ENCODE measurements at regions not wholly inside any gene's neighbourhood (a gene's known extent, or its start where the extent isn't known, plus 50 kb on each side); places are given as distances from the start of the nearest gene placed in this dataset.

DNA sequence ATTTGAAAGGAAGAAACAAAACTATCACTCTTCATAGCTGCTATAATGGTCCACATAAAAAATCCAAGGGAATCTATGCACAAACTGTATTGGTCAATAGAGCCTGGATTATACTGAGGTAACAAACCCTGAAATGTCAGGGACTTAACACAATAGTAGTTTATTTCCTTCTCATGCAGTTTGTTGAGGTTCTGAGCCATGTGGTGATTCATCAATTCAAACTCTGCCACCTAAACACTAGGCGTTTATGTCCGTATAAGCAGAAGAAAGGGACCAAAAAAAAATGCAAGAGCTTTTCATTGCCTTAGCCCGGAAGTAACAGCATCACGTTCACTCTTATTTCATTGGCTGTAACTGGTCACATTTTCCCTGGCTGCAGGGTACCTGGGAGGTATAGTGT is 464.7 kb downstream of the ZSWIM6 start:
- no peak for DNase-seq

DNA sequence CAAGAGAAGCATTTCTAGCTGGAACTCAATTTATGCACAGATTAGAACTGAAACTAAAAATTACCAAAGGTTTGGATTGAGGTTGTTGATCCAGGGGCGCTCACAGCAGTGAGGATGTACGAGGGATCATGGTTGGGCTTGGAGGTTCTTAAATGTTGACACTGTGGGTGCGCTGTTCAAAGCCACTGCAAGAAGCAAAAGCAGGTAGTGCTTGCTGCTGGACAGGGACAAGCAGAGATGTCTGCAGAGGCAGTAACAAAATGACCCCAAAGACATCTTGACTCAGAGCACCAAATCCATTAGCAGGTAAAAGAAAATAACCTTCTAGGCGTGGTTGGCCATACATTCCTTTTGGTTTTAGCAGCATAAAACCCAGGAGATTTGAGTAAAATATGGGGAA is 468.4 kb downstream of the ZSWIM6 start:
- DNase-seq, result no peak

DNA sequence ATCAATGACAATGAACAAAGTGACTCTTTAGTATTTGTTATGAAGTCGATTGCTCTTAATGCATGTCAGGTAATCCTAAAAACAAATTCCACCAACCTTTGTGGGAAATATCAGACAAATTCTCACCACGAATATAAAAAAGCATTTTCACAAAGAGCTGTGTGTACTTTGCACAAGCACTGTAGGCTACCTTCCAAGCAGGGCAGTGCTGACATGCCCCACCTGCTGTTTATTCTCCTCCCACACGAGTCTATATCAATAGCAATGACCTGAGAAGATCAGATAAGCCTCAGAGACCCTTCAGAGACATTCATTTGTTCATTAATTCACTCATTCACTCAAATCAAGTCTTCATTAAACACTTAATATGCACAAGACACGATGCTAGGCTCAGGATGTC is 469.1 kb downstream of the ZSWIM6 start:
- DNase-seq, result no peak

DNA sequence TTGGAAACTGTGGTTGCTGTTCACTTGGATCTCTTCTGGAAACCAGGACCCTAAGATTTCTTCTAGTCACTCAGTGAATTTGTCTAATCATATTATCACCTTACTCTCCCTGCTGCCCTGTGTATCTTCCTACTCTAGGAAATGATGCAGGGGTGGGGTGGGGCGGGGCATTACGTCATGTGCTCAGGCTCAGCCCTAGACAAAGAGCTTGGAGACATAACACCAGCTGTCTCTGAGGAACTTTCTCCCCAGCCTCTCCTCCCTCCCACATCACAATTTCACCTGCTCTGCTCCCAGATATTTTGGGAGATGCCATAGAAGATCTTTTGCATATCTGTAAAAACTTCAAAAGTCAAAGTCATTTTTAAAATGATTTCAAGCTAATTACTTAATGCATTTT is 470.4 kb downstream of the ZSWIM6 start:
- no peak for DNase-seq

DNA sequence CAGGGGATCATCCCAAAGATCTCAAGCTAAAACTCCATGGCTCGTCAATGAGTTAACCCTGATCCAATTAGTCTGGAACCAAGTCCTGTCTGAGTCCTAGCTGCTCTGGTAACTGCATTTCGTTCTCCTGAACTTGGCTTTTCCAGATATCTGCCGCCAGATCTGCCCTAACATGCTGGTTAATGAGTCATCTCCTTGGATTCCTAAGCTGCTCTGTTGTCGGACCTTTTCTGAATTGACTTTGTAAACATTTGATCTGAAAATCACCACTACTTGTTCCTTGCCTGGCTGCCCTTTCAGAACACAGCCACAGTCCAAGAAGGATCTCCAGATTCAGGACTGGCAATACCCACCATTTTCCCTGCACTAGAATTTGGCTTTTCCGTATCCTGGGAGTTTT is 473.0 kb downstream of the ZSWIM6 start:
- no peak for DNase-seq

DNA sequence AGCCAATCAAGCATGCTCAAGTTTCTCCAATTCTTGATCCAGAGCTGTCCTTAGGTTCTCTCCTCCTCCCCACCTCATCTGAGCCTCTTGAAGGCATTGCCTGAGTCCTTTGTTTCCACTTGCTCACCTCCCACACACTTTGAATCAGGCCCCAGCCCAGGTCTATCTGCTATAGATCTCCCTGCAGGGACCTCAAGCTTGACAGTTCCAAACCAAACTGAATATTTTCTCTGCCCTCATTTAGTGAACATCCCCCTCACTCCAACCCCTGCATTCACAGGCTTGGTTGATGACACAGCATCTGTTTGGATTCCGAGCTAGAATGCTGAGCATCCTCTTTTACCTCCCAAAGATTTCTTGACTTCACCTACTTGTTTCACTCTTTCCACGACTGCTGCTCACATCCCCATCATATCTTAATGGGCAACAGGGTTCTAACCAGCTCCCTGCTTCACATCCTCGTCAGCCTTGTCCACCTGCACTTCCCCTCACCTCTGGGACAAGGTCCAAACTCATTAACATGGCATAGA is 474.5 kb downstream of the ZSWIM6 start:
- DNase-seq, result no peak

DNA sequence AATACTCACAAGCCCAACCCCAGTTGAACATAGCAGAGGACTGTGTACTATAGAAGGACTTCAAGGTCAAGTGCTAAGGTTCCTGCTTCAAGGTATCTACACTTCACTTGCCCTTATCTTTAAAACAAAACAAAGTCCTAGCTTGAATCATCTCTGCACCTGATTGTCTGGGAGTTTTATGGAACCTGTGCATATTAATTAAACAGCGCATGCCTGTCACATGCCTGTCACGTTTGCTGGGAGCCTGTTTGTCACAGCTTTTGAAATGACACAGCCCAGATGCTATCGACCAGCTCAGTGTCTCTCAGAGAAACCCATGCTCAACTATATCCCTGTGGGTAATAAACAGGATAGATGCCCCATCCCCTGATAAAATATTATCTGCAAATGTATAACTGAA is 476.0 kb downstream of the ZSWIM6 start:
- no peak for DNase-seq

DNA sequence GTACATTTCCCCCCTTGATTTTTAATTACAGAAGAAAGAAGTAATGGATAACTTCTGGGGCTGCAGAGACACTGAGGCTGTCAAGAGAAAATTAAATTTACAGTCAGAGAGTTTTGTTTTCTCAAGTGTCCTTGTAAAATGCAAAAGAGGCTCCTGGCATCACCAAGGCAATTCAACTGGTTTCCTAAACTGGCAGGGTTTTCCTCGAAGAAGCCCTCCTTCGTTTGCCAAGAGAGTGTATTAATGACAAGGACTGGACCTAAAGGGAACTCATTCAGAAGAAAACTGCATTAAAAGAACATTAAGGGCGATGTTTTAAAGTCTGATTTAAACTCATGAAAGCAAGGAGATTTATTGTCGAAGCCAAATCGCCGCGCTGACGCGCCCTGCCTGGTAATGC is 476.9 kb downstream of the ZSWIM6 start:
- no peak for DNase-seq

DNA sequence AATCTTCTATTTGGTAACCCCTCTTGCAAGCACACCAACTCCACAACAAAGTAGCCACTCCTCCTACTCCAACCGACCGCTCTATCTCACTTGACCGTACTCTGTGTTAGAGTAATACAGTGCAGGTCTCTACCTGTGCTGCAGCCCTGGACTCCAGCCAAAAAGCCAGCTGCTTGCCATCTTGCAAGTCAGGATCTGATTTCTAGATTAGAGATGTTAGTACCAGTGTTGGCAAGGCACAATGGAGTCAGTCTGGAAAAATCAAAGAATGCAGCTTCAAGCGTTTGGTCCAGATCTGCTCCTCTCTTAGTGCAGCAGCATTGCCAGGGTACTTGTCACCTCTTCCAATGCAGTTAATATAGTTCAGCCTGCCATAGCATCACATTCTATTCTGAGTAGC is 477.6 kb downstream of the ZSWIM6 start:
- DNase-seq, result peak; percentile 6

DNA sequence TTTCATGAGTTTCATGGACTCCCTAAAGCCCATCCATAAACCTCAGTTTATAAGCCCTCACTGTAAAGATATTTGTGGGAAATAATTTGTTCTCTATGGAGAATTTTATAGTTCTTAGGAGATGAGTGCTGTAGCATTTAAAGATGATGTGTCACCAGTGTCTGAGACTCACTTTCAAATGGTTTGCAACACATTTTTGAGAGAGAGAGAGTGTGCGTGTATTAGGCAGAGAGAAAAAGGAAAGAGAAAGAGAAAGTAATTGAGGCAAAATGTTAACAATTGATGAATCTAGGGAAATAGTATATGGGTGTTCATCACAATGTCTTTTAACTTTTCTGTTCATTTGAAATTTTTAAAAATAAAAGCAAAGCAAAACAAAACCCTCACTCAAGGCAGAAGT is 479.0 kb downstream of the ZSWIM6 start:
- no peak for DNase-seq

DNA sequence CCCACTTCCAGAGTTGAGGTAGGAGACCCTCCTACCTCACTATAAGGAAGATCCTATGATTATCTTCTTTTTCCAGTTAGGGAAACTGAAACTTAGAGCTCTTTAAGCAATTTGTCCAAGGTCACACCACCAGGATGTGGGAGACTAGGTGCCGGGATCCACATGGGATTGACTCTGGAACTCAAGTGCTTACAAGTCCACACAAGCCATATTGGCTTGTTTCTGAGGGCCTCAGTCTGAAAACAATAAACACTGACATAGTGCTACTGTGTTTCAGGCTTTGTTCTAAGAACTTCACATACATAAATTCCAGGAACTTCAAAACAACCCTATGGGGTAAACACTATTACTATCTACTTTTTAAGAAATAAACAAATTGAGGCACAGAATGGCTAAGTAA is 481.3 kb downstream of the ZSWIM6 start:
- no peak for DNase-seq

DNA sequence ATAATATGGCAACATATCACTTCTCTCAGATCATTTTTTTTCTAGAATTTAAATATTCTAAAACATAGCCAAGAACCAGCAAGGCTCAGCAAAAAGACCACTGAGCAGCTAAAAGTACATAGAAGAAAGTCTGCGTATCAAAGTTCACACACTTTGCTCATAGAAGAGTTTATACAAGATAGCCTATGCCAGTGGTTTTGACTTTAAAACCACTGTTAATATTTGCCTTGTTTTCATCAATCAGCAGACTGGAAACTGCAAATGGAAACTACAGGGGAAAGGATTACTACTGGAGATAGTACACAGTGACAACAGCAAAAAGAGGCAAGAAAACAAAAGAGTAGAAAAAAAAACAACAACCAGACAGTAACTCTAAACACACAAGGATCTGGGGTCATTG is 483.3 kb downstream of the ZSWIM6 start:
- DNase-seq, result no peak

DNA sequence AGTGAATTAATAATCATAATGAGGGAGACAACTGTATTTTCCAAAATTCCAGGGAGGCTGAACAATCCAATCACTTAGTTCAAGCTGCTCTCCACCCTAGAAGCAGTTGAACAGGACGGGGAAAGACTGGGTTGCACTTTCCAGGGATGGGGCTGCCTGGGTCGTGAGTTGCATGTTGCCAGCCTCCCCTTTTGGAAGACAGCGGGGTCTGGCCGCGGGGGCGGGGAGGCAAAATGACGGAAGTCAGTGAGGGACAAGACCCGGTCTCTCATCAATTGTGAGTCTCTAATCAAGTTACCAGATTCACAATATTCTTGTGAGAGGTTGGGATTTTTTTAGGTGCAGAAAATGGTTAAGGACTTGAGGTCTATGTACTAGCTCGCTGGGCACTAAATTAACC is 484.1 kb downstream of the ZSWIM6 start:
- no peak for DNase-seq

DNA sequence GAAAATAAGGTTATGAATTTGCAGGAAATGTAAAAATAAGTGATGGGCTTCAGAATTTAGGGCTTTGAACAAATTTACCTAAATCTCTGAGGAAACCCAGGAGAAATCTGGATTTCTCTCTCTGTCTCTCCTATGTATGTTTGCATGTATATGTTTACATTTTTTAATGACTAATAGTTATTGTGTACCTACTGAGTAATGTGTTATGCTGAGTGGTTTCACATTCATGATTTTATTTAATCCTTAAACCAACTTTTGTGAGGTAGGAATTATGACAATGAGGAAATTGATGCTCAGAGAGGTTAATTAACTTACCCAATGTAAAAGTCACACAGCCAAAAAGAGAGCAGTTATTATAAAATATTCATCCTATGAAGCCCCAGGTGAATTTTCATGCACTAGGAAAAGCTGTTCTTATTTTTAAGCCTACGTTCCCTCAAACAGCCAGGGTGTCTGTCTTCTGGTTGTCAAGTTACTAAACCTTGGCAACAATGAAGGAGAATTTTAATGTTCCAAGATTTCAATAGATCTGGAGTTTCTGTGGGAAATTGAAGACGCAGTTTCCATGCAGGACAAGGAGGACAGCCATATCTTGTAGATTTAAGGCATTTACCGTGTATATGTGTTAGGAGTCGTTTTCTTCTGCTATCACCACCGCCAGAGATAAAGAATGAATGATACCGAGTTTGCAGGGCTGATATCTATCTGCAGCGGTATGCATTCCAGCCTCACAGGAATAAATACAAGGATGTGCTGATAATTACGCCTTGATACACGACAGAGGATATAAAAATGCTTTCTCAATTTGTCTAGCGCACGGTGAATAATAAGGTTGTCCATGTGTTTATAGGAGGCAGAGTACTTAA is 484.8 kb downstream of the ZSWIM6 start:
- DNase-seq, result no peak

DNA sequence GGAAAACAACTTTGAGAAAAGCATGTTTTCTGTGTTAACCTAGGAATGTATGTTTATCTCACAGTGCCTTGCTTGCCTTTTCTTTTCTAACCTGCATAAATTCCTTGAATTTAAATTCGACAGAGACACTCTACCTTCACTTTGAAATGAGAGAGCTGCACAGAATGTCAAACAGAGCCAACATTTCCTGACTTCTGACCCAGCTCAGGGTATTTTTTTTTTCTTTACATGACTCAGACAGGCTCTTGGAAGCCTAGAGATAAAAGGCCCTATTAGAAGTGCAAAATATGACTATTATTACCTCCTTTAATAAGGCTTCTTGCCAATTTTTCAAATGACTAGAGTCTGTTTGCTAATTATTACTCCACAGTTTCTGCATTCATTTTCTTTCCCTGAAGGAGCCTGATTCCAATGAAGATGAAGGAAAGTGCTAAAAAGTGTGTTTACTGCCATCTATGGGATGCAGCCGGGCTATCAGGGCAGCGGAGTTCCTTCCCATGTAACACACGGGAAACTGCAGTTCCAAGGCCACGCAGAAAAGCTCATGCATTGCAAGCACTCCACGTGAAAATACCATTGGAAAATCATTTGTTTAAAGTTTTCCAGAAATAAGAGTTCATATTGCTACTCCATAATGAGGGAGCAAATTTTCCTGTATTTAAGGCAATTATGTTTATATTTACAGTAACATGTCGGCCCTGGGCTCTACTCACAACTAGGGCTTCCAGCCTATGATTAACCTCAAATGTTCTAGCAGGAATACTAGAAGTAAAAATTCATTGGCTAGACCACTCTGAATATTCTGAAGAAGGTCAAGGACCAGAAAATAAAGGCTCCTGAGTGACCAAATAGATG is 485.6 kb downstream of the ZSWIM6 start:
- peak; percentile 27 for DNase-seq

DNA sequence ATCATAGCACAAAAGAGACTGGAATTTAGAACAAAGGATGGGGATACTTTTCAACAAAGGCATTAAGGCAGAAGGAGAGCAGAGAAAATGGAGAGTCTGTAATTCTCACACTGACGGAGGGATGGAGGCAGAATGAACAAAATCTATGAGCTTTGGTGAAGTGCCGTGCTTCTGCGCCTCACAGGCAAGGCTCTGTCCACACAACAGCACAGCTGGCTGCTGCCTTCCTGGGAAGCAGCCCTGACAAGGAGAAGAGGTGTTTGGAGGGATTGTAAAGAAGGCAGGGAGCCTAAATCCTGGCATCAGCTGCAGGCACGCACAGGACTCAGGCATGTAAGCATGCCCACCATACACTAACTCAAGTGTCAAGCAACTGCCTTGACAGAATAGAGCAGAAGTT is 485.2 kb upstream of the KIF2A start:
- DNase-seq, result no peak

DNA sequence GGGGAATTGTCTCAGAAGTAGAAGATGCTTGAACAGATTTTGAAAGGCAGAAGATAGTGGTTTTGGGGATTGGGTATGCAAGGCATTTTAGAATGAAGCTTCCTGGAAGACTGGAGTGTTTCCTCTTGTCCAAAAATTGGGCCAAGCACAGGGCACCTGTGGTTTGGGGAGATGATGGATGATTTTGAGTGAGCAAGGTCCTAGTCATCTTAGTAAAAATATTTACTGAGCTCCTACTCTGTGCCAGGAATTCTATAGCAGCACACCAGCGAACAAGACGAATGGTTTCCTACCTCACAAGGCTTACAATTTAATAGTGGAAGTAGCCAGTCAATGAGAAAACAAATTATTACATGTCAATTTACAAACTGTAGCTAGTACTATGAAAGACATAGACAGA is 484.4 kb upstream of the KIF2A start:
- DNase-seq, result no peak

DNA sequence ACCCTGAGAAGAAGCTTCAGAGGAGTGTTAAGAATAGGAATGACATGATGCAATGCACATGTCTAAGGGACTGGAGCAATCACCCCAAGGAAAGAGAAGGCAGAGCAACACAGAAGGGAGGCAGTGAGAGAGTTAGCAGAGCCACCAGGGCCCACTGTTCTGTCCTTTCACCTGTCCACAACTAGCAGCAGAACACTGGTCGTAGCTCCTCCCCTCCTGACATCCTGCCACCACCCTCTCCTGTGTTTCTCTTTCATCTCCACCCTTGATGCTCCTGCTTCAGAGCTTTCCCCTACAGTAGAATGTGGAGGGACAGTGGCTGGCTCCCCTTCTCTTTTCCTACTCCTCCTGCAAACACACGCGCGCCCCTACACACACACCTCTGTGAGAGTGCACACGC is 483.4 kb upstream of the KIF2A start:
- DNase-seq, result no peak

DNA sequence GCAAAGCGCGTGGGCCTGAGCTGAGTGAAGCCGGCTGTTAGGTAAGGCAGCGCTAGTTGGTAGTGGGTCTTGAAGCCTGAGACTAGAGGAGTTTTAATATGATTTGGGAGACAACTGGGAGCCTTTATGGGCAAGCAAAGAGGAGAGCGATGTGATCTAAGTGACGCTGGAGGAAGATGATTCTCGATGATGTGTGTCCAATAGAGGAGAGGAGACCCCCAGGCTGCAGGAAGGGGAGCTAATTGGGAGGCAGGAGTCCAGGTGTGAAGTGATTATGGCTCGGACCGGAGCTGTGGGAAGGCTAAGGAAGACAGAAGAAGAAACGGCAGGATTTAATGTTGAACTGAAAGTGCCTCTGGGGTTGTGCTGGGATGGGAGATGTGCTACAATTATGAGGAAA is 482.9 kb upstream of the KIF2A start:
- DNase-seq, result no peak

DNA sequence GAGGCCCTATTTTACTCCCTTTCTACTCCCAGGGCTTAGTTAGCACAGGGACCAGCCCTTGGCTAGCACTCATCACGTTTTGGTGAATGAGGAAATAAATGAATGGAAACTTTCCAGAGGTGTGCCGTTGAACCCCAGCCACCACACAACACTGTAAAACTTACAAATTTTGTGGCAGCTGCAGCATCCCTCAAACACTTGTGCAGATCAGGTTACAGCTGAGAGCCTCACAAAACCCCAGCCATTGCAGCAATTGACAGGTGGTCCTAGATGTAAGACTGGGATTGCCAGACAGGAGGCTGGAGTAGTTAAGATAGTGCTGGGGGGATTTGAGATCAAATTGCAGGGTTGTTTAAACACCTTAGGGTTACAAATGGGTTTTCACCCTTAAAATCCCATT is 482.2 kb upstream of the KIF2A start:
- DNase-seq, result peak; percentile 48

DNA sequence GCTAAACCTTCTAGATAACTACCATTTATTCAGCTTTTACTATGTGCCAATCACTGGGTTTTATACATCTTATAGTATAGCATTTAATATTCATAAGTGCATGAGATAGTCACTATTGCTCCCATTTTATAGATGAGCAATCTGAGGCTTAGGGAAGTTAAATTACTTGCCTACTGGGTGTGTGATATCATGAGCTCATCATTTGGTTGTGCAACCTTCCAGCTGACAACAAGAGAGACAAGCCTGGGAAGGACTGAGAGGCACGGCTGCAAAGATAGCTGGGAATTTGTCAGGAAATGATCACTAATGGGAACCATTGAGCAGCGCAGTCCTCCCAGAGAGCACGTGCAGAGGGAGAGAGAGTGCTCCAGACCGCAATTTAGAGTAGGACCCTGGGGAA is 481.6 kb upstream of the KIF2A start:
- no peak for DNase-seq

DNA sequence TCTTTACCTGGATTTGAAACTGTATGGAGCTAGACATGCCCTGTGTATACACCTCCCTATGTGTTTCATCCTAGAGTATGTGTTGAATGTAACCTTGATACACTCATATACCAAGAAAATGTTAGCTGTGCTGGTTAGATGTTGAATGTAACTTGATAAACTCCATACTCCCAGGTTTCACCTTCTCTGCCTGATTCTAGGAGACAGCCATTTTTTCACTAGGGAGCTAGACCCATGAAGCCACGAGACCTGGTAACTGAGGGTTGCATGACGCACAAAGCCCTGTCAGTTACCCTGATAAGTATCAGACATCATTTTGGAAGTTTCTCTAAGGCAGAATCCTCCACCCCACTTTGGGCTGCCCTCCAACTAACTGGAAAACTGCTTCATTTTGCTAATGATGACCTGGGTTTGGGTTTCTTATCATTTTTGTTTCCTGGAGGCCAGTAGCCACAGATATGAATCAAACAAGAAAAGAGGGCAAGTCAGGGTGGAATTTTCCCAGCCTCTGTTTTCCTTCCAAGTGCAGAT is 478.5 kb upstream of the KIF2A start:
- DNase-seq, result no peak

DNA sequence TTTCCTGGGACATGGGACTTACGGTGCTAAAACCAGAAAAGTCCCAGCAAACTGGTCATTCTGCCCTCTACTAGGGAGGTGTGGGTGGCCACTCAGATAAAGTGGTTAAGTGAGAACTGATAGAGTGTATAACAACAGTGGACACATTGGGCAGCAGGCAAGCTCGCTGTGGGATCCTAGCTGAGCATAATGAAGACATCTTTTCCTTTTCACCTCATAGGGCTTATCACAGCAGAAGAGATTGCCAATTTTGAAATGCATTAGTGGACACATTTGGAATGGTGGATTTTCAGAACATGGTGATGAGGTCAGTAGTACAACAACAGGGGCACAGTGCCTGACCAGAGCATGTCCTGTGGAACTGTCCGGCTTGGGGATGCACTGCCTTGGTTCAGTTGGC is 477.1 kb upstream of the KIF2A start:
- DNase-seq, result no peak

DNA sequence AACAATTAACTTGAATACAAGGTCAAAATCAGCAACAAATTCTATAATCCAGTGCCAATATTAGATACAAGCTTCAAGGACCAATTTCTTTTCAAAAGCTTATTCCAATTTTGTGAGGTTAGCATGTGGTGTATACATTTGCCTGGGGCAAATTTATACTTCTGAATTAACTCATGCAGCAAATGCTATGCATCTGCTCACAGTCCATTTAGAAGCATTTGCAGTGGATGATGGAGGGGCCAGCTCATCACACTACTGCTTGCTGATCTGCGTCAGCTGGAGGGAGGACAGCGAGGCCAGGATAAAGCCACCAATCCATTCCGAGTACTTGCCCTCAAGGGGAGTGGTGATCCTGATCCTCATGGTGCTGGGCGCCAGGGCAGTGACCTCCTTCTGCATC is 474.3 kb upstream of the KIF2A start:
- no peak for DNase-seq
